Adrenal gland (tissue), 5 donors: ENCODE measurements at regions not wholly inside any gene's neighbourhood (a gene's known extent, or its start where the extent isn't known, plus 50 kb on each side); places are given as distances from the start of the nearest gene placed in this dataset.

Experiments used
- POLR2A ChIP-seq, 2 donors: fragments of 450-650 bp; IDR thresholded peaks; one replicate each; pipeline ENCODE4 v1.6.1; 2017; ENCODE audit warnings: antibody characterized with exemption in 2 of 2, mild to moderate bottlenecking in 2 of 2, moderate library complexity in 1 of 2
- TF ChIP-seq, protein P1 (sequence below), 6 experiments: fragments of 450-650 bp in 4 of 6; fragments of 200-600 bp in 2 of 6; sonication (generic) in 1 of 6; IDR thresholded peaks; 1 replicate in 5 of 6; 2 replicates in 1 of 6; pipeline versions ENCODE4 v1.5.1 to v1.8.0; 2016 to 2021; ENCODE audit warnings: antibody characterized with exemption in 6 of 6, mild to moderate bottlenecking in 2 of 6, moderate library complexity in 1 of 6
- donor health status: DM: no; HTN: no; CAD: no.

DNA sequence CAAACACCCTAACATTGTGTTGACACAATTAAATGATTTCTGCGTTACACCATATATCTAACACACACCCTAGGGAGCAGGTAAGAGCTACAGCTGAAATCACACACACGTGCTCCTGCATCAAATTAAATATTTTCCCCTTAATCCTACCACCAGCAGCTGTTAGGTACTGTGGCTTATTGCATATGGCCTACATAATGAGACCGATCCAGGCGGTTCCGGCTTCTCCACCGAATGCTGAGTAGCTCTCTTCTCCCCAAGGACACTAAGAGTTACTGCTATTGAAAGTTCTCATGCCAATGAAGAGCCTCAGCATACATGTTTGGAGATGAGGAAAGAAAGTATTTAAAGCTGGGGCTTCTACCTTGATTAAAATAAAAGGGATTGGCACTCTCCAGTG, 472.2 kb upstream of the STXBP6 start:
- TF ChIP-seq, protein P1, sequence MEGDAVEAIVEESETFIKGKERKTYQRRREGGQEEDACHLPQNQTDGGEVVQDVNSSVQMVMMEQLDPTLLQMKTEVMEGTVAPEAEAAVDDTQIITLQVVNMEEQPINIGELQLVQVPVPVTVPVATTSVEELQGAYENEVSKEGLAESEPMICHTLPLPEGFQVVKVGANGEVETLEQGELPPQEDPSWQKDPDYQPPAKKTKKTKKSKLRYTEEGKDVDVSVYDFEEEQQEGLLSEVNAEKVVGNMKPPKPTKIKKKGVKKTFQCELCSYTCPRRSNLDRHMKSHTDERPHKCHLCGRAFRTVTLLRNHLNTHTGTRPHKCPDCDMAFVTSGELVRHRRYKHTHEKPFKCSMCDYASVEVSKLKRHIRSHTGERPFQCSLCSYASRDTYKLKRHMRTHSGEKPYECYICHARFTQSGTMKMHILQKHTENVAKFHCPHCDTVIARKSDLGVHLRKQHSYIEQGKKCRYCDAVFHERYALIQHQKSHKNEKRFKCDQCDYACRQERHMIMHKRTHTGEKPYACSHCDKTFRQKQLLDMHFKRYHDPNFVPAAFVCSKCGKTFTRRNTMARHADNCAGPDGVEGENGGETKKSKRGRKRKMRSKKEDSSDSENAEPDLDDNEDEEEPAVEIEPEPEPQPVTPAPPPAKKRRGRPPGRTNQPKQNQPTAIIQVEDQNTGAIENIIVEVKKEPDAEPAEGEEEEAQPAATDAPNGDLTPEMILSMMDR (IDR thresholded peaks at IDR 0.05) = no peak
- TF ChIP-seq POLR2A (IDR thresholded peaks at IDR 0.05) = no peak
